Neural cell (in vitro differentiated cells): ENCODE measurements at regions not wholly inside any gene's neighbourhood (a gene's known extent, or its start where the extent isn't known, plus 50 kb on each side); places are given as distances from the start of the nearest gene placed in this dataset.

Experiments used
- EP300 ChIP-seq: fragments of 450-650 bp; conservative IDR thresholded peaks from 2 replicates; pipeline ENCODE4 v1.6.1; 2014; ENCODE audit warnings: antibody characterized with exemption, mild to moderate bottlenecking, moderate library complexity; ENCODE audit not compliant: poor library complexity, severe bottlenecking
- EZH2 ChIP-seq: fragments of 200-600, 300-800 bp; shearing (Covaris generic), sonication (generic); IDR thresholded peaks from 2 replicates; pipeline ENCODE4 v1.6.1; 2014; ENCODE audit warnings: antibody characterized with exemption, low read length, borderline replicate concordance, mild to moderate bottlenecking; ENCODE audit not compliant: insufficient read depth, poor library complexity, severe bottlenecking
- POLR2AphosphoS5 ChIP-seq: IDR thresholded peaks from 2 replicates; pipeline ENCODE4 v1.6.1; 2012
- RAD21 ChIP-seq: fragments of 450-650 bp; conservative IDR thresholded peaks from 2 replicates; pipeline ENCODE4 v1.6.1; 2014; ENCODE audit warnings: antibody characterized with exemption, mild to moderate bottlenecking, moderate library complexity
- TAF1 ChIP-seq: IDR thresholded peaks from 2 replicates; pipeline ENCODE4 v1.6.1; 2012; ENCODE audit warnings: low read depth
- TF ChIP-seq, protein P1 (sequence below): fragments of 450-650 bp; IDR thresholded peaks from 2 replicates; pipeline ENCODE4 v1.5.1; 2014; ENCODE audit warnings: antibody characterized with exemption, mild to moderate bottlenecking, moderate library complexity; ENCODE audit not compliant: poor library complexity, severe bottlenecking

DNA sequence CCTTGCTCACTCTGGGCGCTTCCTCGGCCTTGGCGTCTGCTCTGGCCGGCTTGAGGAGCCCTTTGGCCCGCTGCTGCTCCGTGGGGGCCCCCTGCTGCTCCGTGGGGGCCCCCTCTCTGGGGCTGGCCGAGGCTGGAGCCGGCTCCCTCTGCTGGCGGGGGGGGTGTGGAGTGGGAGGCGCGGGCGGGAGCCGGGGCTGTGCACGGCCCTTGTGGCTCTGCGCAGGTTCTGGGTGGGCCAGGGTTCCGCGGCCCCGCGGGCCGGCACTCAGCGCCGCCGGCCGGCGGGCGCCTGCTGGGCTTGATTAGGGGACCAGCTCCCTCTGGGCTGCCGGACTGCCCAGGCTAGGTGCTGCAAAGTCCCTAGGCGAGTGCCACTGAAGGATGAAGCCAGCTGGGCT lies 436.2 kb downstream of the SLITRK6 start:
- TF ChIP-seq, protein P1, sequence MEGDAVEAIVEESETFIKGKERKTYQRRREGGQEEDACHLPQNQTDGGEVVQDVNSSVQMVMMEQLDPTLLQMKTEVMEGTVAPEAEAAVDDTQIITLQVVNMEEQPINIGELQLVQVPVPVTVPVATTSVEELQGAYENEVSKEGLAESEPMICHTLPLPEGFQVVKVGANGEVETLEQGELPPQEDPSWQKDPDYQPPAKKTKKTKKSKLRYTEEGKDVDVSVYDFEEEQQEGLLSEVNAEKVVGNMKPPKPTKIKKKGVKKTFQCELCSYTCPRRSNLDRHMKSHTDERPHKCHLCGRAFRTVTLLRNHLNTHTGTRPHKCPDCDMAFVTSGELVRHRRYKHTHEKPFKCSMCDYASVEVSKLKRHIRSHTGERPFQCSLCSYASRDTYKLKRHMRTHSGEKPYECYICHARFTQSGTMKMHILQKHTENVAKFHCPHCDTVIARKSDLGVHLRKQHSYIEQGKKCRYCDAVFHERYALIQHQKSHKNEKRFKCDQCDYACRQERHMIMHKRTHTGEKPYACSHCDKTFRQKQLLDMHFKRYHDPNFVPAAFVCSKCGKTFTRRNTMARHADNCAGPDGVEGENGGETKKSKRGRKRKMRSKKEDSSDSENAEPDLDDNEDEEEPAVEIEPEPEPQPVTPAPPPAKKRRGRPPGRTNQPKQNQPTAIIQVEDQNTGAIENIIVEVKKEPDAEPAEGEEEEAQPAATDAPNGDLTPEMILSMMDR: no peak
- TF ChIP-seq TAF1 (no peak), POLR2AphosphoS5 (no peak), EZH2 (no peak), EP300 (no peak), RAD21 (no peak)
